ENCODE measurements at regions not wholly inside any gene's neighbourhood (a gene's known extent, or its start where the extent isn't known, plus 50 kb on each side); places are given as distances from the start of the nearest gene placed in this dataset.

- TF ChIP-seq ZNF274 (IDR thresholded peaks at IDR 0.05; ENCODE audit: low read length) (no peak), ZNF274 (tag by site-specific recombination; IDR thresholded peaks at IDR 0.05; ENCODE audit: borderline replicate concordance) (no peak), ZNF548 (tag by site-specific recombination; IDR thresholded peaks at IDR 0.05) (no peak)
These were observed 150.4 kb upstream of the SLC1A4 start for GRCh38 chr2:64838817-64839216.

All from HEK293 (cell line).